ENCODE measurements at regions not wholly inside any gene's neighbourhood (a gene's known extent, or its start where the extent isn't known, plus 50 kb on each side); places are given as distances from the start of the nearest gene placed in this dataset.

DNA sequence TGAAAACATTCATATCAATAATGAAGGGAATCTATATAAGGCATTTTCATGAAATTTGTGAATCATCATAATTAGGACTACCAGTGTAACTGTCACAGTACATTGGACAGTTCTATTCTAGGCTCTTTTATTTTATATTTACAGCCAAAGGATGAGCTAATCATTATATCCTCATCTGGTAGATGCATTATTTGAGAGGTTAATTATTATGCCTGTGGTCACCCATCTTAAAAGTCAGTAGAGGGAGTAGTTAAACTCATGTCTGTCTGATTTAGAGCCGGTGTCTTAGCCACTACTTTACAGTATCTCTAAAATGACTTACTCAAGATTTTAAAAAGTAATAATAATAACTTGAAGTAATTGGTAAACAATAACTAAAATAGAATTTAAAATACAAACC, 899.3 kb upstream of the MAP3K7 start:
- H3K4me3 ChIP-seq (ENCODE audit: low read length): no peak overlapping the region
- DNase-seq (ENCODE audit: low read depth): no peak
- TF ChIP-seq, protein P1, sequence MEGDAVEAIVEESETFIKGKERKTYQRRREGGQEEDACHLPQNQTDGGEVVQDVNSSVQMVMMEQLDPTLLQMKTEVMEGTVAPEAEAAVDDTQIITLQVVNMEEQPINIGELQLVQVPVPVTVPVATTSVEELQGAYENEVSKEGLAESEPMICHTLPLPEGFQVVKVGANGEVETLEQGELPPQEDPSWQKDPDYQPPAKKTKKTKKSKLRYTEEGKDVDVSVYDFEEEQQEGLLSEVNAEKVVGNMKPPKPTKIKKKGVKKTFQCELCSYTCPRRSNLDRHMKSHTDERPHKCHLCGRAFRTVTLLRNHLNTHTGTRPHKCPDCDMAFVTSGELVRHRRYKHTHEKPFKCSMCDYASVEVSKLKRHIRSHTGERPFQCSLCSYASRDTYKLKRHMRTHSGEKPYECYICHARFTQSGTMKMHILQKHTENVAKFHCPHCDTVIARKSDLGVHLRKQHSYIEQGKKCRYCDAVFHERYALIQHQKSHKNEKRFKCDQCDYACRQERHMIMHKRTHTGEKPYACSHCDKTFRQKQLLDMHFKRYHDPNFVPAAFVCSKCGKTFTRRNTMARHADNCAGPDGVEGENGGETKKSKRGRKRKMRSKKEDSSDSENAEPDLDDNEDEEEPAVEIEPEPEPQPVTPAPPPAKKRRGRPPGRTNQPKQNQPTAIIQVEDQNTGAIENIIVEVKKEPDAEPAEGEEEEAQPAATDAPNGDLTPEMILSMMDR (conservative IDR thresholded peaks at IDR 0.05; ENCODE audit: low read length): no peak

DNA sequence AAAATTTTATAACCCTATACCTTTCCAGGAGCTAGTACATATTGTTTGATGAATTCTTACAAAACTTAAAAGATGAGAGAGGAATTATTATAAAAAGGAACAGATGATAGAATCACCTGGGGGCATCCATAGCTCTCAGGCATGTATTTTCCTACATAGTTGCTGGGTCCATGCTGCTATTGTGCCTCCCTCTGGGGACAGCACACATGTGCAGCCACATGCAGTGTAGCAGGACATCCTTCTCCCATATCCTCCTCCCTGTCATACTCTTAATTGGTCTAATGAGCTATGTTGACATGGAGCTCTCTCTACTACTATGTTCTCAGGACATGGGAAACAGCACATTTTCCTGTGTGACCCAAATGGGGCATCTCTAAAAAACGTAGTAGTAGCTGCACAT, 898.2 kb upstream of the MAP3K7 start:
- no peak overlapping the region for H3K4me3 ChIP-seq (ENCODE audit: low read length)
- TF ChIP-seq, protein P1 (conservative IDR thresholded peaks at IDR 0.05; ENCODE audit: low read length): no peak
- no peak for DNase-seq (ENCODE audit: low read depth)

- no peak for DNase-seq (ENCODE audit: low read depth)
- TF ChIP-seq, protein P1 (conservative IDR thresholded peaks at IDR 0.05; ENCODE audit: low read length): no peak
Measured at GRCh38 chr6:91483415-91484105, 896.7 kb upstream of the MAP3K7 start.

GRCh38 chr6:91482498-91482897, 895.6 kb upstream of the MAP3K7 start:
- no peak for DNase-seq (ENCODE audit: low read depth)
- H3K4me3 ChIP-seq (ENCODE audit: low read length): no peak overlapping the region
- TF ChIP-seq, protein P1 (conservative IDR thresholded peaks at IDR 0.05; ENCODE audit: low read length): no peak

More at GRCh38 chr6:91483415-91484105, 896.7 kb upstream of the MAP3K7 start:
- H3K4me3 ChIP-seq (ENCODE audit: low read length): no peak overlapping the region

- H3K4me3 ChIP-seq (ENCODE audit: low read length): no peak overlapping the region
- TF ChIP-seq, protein P1 (conservative IDR thresholded peaks at IDR 0.05; ENCODE audit: low read length): no peak
- no peak for DNase-seq (ENCODE audit: low read depth)
Measured at GRCh38 chr6:91480402-91480801, 893.5 kb upstream of the MAP3K7 start.

DNA sequence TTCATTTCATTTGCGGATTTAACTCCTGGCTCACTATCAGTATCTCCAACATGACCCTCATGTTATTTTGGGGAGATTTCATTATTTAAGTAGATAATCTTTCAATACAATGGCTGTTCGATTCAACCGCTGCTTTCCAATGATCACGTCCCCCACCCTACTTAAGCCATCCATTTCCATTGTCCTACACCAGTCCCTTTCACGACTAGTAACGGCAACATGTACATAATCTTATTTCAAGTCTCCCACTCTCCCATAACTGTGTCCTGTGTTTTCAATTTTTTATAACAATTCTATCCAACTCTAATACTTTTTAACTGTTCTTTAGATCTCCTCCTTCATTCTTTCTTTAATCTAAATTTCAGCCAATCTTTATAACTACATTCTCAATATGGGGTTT, 890.8 kb upstream of the MAP3K7 start:
- no peak for DNase-seq (ENCODE audit: low read depth)
- TF ChIP-seq, protein P1 (conservative IDR thresholded peaks at IDR 0.05; ENCODE audit: low read length): no peak
- H3K4me3 ChIP-seq (ENCODE audit: low read length): no peak overlapping the region

GRCh38 chr6:91476000-91476399, 889.1 kb upstream of the MAP3K7 start:
- no peak for DNase-seq (ENCODE audit: low read depth)
- H3K4me3 ChIP-seq (ENCODE audit: low read length): no peak overlapping the region
- TF ChIP-seq, protein P1 (conservative IDR thresholded peaks at IDR 0.05; ENCODE audit: low read length): no peak
